HFFc6 (cell line): ENCODE measurements at regions not wholly inside any gene's neighbourhood (a gene's known extent, or its start where the extent isn't known, plus 50 kb on each side); places are given as distances from the start of the nearest gene placed in this dataset.

Experiments used
- DNase-seq: peaks from one replicate; pipeline ENCODE4 v3.0.0-alpha.2; 2018
- H3K27ac Mint-ChIP-seq: 2 replicates; pipeline ENCODE4 v1.8.0; 2020; ENCODE audit warnings: mild to moderate bottlenecking, mixed read lengths
- H3K27me3 Mint-ChIP-seq: 2 replicates; pipeline ENCODE4 v1.8.0; 2021; ENCODE audit warnings: mild to moderate bottlenecking, moderate library complexity, mixed read lengths; ENCODE audit not compliant: insufficient read depth
- H3K36me3 Mint-ChIP-seq: 2 replicates; pipeline ENCODE4 v1.8.0; 2021; ENCODE audit warnings: low read depth, mixed read lengths
- H3K4me1 Mint-ChIP-seq: 2 replicates; pipeline ENCODE4 v1.8.0; 2020; ENCODE audit warnings: low read depth, mixed read lengths
- H3K4me3 Mint-ChIP-seq: 2 replicates; pipeline ENCODE4 v1.8.0; 2020; ENCODE audit warnings: mild to moderate bottlenecking, moderate library complexity, mixed read lengths
- H3K9me3 Mint-ChIP-seq: 2 replicates; pipeline ENCODE4 v1.8.0; 2020; ENCODE audit warnings: mild to moderate bottlenecking, mixed read lengths
- TF ChIP-seq, protein P1 (sequence below): fragments of 200-600 bp; sonication (generic); IDR thresholded peaks from 2 replicates; pipeline ENCODE4 v1.5.0; 2021; ENCODE audit warnings: antibody characterized with exemption, mild to moderate bottlenecking

DNA sequence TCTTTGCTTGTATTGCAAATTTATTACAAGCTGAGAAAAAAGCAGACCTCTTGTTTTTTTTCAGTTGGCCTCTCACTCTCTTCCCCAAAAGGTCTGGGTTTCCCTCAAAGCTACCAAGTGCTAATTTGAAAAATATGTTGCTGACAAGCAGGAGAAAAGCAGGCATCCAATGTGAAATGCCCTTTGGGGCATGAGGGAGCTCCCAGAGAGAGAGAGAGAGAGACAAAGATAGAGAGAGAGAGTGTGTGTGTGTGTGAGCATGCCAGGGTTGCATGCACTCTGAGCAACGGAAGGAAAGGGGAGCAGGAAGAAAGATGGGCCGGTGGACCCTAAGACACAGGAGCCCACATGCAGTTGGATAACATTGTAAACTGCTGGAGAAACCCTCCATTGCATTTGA, 358.4 kb downstream of the TMEM38B start:
- no peak for DNase-seq
- Mint-ChIP-seq H3K27me3 (no peaks in the 10 kb centered on the region), H3K4me3 (no peak overlapping the region)

DNA sequence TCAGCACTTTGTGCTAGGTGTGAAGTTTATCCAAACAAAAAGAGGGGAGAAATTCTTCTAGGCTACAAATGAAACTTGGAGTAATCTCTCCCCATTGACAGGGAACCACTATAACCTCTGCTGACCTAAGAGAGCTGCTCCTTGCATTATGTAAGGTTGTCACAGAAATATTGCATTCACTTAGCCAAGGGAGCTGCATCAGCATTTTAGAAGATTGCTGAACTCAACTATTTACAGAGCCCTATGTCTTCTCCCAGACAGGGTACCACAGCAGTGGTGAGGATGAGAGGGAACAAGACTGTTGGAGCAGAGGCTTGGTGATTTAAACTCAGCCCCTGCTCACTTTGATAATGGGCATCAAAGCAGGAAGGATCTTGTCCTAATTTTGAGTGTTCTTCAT, 362.0 kb downstream of the TMEM38B start:
- TF ChIP-seq, protein P1, sequence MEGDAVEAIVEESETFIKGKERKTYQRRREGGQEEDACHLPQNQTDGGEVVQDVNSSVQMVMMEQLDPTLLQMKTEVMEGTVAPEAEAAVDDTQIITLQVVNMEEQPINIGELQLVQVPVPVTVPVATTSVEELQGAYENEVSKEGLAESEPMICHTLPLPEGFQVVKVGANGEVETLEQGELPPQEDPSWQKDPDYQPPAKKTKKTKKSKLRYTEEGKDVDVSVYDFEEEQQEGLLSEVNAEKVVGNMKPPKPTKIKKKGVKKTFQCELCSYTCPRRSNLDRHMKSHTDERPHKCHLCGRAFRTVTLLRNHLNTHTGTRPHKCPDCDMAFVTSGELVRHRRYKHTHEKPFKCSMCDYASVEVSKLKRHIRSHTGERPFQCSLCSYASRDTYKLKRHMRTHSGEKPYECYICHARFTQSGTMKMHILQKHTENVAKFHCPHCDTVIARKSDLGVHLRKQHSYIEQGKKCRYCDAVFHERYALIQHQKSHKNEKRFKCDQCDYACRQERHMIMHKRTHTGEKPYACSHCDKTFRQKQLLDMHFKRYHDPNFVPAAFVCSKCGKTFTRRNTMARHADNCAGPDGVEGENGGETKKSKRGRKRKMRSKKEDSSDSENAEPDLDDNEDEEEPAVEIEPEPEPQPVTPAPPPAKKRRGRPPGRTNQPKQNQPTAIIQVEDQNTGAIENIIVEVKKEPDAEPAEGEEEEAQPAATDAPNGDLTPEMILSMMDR: no peak
- H3K36me3 Mint-ChIP-seq: peaks cover 5% of the 10 kb centered on the region; the same call in 1 of the 2 replicates
- H3K27me3 Mint-ChIP-seq: no peaks in the 10 kb centered on the region
- DNase-seq: no peak
- H3K9me3 Mint-ChIP-seq: peaks cover 52% of the 10 kb centered on the region
- no peaks in the 10 kb centered on the region for H3K4me1 Mint-ChIP-seq
- no peak overlapping the region for H3K4me3 Mint-ChIP-seq
- H3K27ac Mint-ChIP-seq: no peak overlapping the region

More for the DNA sequence above, 358.4 kb downstream of the TMEM38B start:
- H3K9me3 Mint-ChIP-seq: peaks cover 32% of the 10 kb centered on the region
- TF ChIP-seq, protein P1: no peak
- H3K4me1 Mint-ChIP-seq: no peaks in the 10 kb centered on the region
- H3K36me3 Mint-ChIP-seq: peaks cover 5% of the 10 kb centered on the region; the same call in 1 of the 2 replicates
- no peak overlapping the region for H3K27ac Mint-ChIP-seq

DNA sequence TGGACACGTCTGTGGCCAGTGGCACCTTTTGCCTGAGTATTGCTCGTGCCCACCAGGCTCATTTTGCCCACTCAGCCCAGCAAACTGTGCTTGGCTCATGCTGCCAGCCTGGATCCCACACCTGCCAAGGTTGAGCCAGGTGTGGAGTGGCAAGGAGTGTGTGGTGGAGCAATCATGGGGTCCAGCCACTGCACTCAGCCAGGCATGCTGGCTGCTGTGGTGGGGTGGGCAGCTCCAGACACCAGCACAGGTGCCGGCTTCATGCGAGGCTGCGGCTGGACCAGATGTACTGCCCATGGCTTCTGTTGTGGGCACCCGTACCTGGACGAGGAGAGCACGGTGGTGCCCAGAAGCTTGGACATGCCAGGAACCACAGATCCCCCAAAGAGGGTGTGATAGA, 364.1 kb downstream of the TMEM38B start:
- H3K4me3 Mint-ChIP-seq: no peak overlapping the region
- DNase-seq: no peak

DNA sequence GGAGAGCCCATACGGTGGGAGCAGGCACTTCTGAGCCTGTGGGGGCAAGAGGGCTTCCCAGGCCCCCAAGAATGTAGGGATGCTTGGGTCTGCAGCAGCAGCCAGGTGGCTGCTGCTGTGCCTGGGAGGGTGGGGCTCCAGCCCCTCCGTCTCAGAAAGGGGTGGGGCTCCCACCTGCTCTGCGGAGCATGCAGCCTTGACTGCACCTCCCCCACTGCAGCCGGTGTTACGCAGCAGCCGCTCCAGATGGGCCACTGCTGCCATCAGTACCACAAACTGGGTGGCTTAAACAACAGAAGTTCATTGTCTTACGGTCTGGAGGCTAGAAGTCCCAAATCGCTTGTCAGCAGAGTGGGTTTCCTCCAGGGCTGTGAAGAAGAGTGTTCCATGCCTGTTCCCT, 365.5 kb downstream of the TMEM38B start:
- Mint-ChIP-seq H3K4me3 (no peak overlapping the region), H3K27me3 (no peaks in the 10 kb centered on the region), H3K4me1 (no peaks in the 10 kb centered on the region), H3K36me3 (peaks cover 1% of the 10 kb centered on the region; the same call in 1 of the 2 replicates), H3K9me3 (peaks cover 37% of the 10 kb centered on the region), H3K27ac (no peak overlapping the region)
- TF ChIP-seq, protein P1: no peak
- no peak for DNase-seq

More for the DNA sequence above, 364.1 kb downstream of the TMEM38B start:
- no peak overlapping the region for H3K27ac Mint-ChIP-seq
- TF ChIP-seq, protein P1: no peak
- no peaks in the 10 kb centered on the region for H3K4me1 Mint-ChIP-seq
- peaks cover 47% of the 10 kb centered on the region for H3K9me3 Mint-ChIP-seq
- H3K27me3 Mint-ChIP-seq: no peaks in the 10 kb centered on the region
- peaks cover 5% of the 10 kb centered on the region; the same call in 1 of the 2 replicates for H3K36me3 Mint-ChIP-seq

DNA sequence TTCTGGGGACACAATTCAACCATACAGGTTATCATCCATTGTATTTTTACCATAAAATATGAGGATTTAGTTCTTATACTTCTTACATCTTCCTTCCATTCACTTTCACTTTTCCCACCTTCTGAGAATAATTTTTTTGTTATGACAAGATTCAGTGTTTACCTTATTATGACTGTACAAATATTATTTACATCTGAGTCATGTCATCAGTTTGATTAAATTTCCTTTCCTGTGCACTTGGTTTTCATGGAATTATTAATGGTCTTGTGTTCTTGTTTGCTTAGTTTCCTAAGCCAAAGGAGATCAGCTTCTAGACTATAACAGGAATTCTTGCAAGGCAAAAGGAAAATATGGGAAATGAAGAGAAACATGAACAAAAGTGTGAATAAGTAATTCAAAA, 366.5 kb downstream of the TMEM38B start:
- Mint-ChIP-seq H3K4me1 (no peaks in the 10 kb centered on the region), H3K4me3 (no peak overlapping the region), H3K27me3 (no peaks in the 10 kb centered on the region), H3K27ac (no peak overlapping the region), H3K9me3 (peaks cover 36% of the 10 kb centered on the region), H3K36me3 (no peaks in the 10 kb centered on the region)
- TF ChIP-seq, protein P1: no peak
- DNase-seq: no peak

DNA sequence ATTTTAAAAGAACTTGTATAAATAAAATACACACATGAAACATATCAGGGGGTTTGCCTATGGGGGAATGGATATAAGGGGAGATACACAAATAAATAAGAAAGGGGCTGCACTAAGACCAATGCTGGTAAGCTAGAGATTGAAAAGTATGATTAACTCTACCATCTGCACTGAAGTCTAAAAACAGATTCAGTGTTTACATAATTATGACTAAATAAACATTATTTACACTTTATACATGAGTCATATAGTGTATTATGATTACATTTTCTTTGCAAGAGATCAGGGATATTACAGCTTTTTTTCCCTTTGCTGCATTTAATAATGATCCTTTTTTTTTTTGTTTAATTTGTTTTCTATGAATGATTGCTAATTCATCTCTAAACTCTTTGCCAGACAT, 367.9 kb downstream of the TMEM38B start:
- Mint-ChIP-seq H3K4me3 (no peak overlapping the region), H3K9me3 (peaks cover 36% of the 10 kb centered on the region), H3K36me3 (no peaks in the 10 kb centered on the region), H3K4me1 (no peaks in the 10 kb centered on the region), H3K27me3 (no peaks in the 10 kb centered on the region), H3K27ac (no peak overlapping the region)
- no peak for DNase-seq
- TF ChIP-seq, protein P1: no peak
